GM12874 (cell line): ENCODE measurements at regions not wholly inside any gene's neighbourhood (a gene's known extent, or its start where the extent isn't known, plus 50 kb on each side); places are given as distances from the start of the nearest gene placed in this dataset.

Experiments used
- TF ChIP-seq, protein P1 (sequence below): IDR thresholded peaks from 2 replicates; pipeline ENCODE4 v1.5.1; 2011; ENCODE audit warnings: low read depth, mild to moderate bottlenecking, control low read depth, low read length, moderate library complexity; ENCODE audit not compliant: insufficient read depth

DNA sequence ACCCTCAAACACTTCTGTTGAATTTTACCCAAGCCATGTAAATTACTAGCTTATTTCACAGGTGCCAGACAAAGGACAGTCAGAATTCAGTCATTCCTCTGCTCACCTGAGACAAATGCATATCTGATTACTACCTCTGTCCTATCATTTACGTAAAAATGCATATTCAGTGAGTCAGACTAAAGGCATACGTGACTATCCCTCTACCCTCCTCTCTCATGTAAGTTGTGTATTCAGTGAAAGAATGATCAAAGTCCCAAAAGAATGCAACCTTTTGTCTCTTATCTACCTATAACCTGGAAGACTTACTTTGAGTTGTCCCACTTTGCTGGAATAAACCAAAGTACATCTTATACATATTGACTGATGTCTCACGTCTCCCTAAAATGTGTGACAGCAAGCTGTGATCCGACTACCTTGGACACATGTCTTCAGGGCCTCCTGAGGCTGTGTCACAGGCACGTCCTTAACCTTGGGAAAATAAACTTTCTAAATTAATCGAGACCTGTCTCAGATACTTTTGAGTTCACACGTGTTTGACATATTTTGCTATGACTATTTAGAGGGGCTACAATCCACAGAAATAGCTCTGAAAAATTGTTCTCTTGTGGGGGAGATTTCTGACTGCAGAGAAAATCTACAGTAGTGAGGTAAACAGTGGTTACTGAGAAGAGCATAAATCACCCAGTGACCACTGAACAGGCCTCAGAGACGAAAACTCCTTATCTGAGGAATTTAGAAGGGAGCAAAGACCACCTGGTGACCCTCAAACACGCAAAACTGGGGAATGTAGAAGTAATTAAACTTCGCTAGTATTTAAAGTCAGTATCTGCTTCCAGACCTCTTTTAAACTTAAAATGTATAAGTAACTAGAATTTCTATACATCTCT, 1575.8 kb downstream of the STIM2 start:
- TF ChIP-seq, protein P1, sequence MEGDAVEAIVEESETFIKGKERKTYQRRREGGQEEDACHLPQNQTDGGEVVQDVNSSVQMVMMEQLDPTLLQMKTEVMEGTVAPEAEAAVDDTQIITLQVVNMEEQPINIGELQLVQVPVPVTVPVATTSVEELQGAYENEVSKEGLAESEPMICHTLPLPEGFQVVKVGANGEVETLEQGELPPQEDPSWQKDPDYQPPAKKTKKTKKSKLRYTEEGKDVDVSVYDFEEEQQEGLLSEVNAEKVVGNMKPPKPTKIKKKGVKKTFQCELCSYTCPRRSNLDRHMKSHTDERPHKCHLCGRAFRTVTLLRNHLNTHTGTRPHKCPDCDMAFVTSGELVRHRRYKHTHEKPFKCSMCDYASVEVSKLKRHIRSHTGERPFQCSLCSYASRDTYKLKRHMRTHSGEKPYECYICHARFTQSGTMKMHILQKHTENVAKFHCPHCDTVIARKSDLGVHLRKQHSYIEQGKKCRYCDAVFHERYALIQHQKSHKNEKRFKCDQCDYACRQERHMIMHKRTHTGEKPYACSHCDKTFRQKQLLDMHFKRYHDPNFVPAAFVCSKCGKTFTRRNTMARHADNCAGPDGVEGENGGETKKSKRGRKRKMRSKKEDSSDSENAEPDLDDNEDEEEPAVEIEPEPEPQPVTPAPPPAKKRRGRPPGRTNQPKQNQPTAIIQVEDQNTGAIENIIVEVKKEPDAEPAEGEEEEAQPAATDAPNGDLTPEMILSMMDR, result no peak

DNA sequence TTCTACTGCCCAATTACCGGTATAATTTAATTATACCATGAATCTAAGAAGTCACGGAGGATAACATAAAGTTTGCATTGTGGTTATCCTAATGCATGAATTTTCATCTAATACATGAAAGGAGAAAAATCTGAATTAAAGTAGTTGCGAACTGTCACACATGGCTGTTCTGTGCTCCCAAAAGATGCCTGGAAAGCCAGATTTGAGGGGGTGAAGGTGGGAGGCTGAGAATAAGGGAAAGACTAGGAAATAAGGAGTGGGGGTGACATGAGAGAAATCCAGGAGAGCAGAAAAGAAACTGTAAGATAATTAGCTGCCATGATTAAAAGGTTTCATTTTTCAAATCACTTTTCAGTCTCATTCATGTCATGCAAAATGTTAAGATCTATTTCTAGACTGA, 1582.7 kb downstream of the STIM2 start:
- TF ChIP-seq, protein P1, result no peak

DNA sequence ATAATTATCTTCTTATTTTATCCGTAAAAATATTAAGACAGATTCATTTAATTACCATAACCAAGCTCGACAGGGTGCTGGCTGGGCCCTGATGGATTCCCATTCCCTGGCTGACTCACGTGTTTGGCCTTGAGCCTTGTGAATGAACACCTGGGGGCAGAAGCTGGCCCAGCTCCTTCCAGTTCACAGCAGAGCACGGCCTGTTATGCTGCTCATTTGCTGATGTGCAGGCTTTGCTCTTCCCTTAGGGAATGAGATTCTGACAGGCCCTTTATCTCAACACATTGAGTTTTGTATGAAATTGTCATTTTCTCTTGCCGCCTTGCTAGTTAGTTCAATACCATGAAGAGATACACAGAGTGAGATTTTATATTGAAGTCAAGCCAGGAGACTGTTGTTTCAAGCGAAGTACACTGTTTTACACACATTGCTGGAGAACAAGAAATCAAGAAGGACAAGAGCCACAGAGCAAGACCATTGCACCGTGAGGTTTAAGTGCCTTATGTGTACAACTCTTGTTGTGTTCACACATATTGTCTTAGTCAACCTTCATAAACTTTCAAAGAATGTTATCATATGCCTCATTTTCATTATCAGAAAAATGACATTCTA, 1583.3 kb downstream of the STIM2 start:
- TF ChIP-seq, protein P1, result no peak

DNA sequence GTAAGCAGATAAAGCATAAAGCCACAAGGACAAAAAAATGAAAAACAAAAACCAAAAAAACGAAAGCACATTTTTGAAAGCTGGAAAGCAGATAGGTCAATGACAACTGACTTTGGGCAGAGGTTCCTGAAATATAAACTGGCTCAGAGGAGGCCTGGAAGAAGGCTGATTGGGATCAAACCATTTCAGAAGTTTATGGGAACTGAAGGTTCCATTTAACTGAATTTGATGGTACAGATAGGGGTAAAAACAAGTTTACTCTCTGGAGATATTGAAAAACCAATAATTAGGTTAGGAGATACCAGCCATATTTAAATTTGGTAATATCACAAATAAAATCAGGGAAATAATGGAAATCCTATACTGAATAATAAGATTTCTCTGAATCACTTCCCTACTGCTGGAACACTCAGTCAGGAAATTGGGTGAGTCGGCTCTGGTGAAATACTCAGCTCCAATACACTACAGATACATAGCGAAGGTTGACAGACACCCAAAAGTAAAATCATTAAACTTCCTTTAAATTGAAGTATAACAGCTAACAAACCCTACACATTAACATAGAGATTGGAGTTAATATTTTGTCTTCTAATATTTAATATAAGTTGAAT, 1584.3 kb downstream of the STIM2 start:
- TF ChIP-seq, protein P1, result no peak

DNA sequence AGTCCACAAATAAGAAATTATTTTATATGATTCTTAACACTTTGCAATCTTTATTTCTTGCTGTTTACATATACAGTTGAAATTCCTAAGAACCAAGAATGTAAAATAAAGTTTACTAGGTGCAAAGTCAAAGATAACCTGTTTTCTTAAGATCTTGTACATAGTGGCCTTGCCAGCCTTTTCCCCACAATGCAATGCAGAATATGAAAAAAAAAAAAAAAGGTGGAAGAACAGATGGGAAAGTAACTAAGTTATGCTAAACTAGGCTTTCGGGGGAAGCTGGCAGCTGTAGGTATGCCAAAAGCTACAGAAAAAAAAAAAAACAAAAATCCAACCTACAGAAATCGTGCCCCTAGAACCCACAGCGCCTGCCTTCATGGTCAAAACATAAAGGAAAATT, 1588.4 kb downstream of the STIM2 start:
- TF ChIP-seq, protein P1, result no peak

DNA sequence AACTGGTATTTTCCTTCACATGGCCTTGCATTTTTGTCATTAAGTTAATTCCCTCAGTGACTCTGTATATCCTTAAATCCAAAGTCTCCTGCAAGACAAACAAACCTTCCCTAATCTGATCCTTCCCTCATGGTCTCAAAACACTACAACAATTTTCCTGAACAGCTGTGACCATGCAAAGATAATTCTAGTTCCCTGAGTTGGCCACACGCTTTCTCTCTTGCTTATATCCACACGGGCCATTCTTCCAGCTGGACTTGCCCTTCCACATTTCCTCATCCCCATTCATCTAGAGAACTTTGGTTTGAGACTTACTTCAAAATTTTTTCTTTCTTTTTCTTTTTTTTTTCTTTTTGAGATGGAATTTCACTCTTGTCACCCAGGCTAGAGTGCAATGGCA, 1590.7 kb downstream of the STIM2 start:
- TF ChIP-seq, protein P1, result no peak
